Fibroblast of lung (primary cell): ENCODE measurements at regions not wholly inside any gene's neighbourhood (a gene's known extent, or its start where the extent isn't known, plus 50 kb on each side); places are given as distances from the start of the nearest gene placed in this dataset.

Experiments
- DNase-seq, 2 donors: peaks; one replicate each; pipeline versions ENCODE4 v3.0.0 to v3.0.0-alpha.2; 2010; ENCODE audit warnings: low read depth in 2 of 2
- H2AFZ ChIP-seq: 2 replicates; pipeline ENCODE4 v1.5.1; 2012; ENCODE audit warnings: low read length, control low read depth, inconsistent platforms
- H3K27ac ChIP-seq: 2 replicates; pipeline ENCODE4 v1.5.1; 2011; ENCODE audit warnings: low read length, control low read depth; ENCODE audit not compliant: insufficient read depth
- H3K27me3 ChIP-seq: 2 replicates; pipeline ENCODE4 v1.5.1; 2011; ENCODE audit warnings: mild to moderate bottlenecking, low read length; ENCODE audit not compliant: control insufficient read depth, insufficient read depth
- H3K36me3 ChIP-seq: 2 replicates; pipeline ENCODE4 v1.5.1; 2011; ENCODE audit warnings: low read length; ENCODE audit not compliant: control insufficient read depth, insufficient read depth
- H3K4me1 ChIP-seq: 2 replicates; pipeline ENCODE4 v1.5.1; 2011; ENCODE audit warnings: low read length; ENCODE audit not compliant: control insufficient read depth, insufficient read depth; ENCODE audit errors: extremely low read depth
- H3K4me2 ChIP-seq: 2 replicates; pipeline ENCODE4 v1.5.1; 2011; ENCODE audit warnings: low read length, control low read depth; ENCODE audit not compliant: insufficient read depth; ENCODE audit errors: extremely low read depth
- H3K4me3 ChIP-seq, 4 experiments: fragments of 200-600 bp in 1 of 4; sonication (generic) in 1 of 4; replicated peaks in 1 of 4; 2 replicates each; pipeline ENCODE4 v1.5.1; 2011 to 2016; ENCODE audit warnings: low read length in 4 of 4, low read depth in 3 of 4, mild to moderate bottlenecking in 3 of 4, control low read depth in 2 of 4, inconsistent platforms in 1 of 4, mixed read lengths in 1 of 4; ENCODE audit not compliant: insufficient read depth in 1 of 4; ENCODE audit errors: control extremely low read depth in 1 of 4
- H3K79me2 ChIP-seq: 2 replicates; pipeline ENCODE4 v1.5.1; 2012; ENCODE audit warnings: mild to moderate bottlenecking, low read length, inconsistent platforms; ENCODE audit not compliant: control insufficient read depth, insufficient read depth
- H3K9ac ChIP-seq: 2 replicates; pipeline ENCODE4 v1.5.1; 2011; ENCODE audit warnings: mild to moderate bottlenecking, low read length, control low read depth; ENCODE audit not compliant: insufficient read depth
- H3K9me3 ChIP-seq: 2 replicates; pipeline ENCODE4 v1.5.1; 2012; ENCODE audit warnings: low read depth, low read length; ENCODE audit not compliant: control insufficient read depth, insufficient read depth
- H4K20me1 ChIP-seq: 2 replicates; pipeline ENCODE4 v1.5.1; 2011; ENCODE audit warnings: low read length; ENCODE audit not compliant: control insufficient read depth, insufficient read depth; ENCODE audit errors: extremely low read depth
- CTCF ChIP-seq, 2 donors: IDR thresholded peaks in 1 of 2; conservative IDR thresholded peaks in 1 of 2; 1 replicate in 1 of 2; 2 replicates in 1 of 2; pipeline ENCODE4 v1.5.1; 2011 to 2012; ENCODE audit warnings: low read length in 2 of 2, control low read depth in 1 of 2, inconsistent platforms in 1 of 2, low read depth in 1 of 2, mild to moderate bottlenecking in 1 of 2
- EZH2 ChIP-seq: IDR thresholded peaks from 2 replicates; pipeline ENCODE4 v1.5.1; 2012; ENCODE audit warnings: low read length, control low read depth, mild to moderate bottlenecking; ENCODE audit errors: missing control alignments

- no peaks in the 10 kb centered on the region for H3K36me3 ChIP-seq
- H3K9ac ChIP-seq, result no peak overlapping the region
- TF ChIP-seq CTCF (conservative IDR thresholded peaks at IDR 0.05 in 1 of 2, IDR thresholded peaks at IDR 0.05 in 1 of 2; ENCODE audit: low read depth in 1 of 2, low read length in 2 of 2) (no peak), EZH2 (no peak)
- no peaks in the 10 kb centered on the region for H3K4me1 ChIP-seq
- no peaks in the 10 kb centered on the region for H3K9me3 ChIP-seq
- no peaks in the 10 kb centered on the region for H3K79me2 ChIP-seq
- no peak overlapping the region for H3K4me2 ChIP-seq
- no peak for DNase-seq
- no peak overlapping the region for H3K27ac ChIP-seq
- no peaks in the 10 kb centered on the region for H4K20me1 ChIP-seq
- H2AFZ ChIP-seq, result no peak overlapping the region
- H3K4me3 ChIP-seq, result no peak overlapping the region
- H3K27me3 ChIP-seq, result no peaks in the 10 kb centered on the region
Observed at GRCh38 chrX:39973810-39974209, 123.9 kb downstream of the BCOR start.

GRCh38 chrX:39974270-39974669 lies 123.5 kb downstream of the BCOR start:
- no peak for DNase-seq
- H3K9me3 ChIP-seq, result no peaks in the 10 kb centered on the region
- H3K9ac ChIP-seq, result no peak overlapping the region
- TF ChIP-seq EZH2 (no peak), CTCF (conservative IDR thresholded peaks at IDR 0.05 in 1 of 2, IDR thresholded peaks at IDR 0.05 in 1 of 2; ENCODE audit: low read depth in 1 of 2, low read length in 2 of 2) (no peak)
- H3K36me3 ChIP-seq, result no peaks in the 10 kb centered on the region
- H4K20me1 ChIP-seq, result no peaks in the 10 kb centered on the region
- no peak overlapping the region for H3K27ac ChIP-seq
- no peaks in the 10 kb centered on the region for H3K79me2 ChIP-seq
- H3K4me3 ChIP-seq, result no peak overlapping the region
- no peak overlapping the region for H3K4me2 ChIP-seq
- no peaks in the 10 kb centered on the region for H3K27me3 ChIP-seq
- no peak overlapping the region for H2AFZ ChIP-seq
- no peaks in the 10 kb centered on the region for H3K4me1 ChIP-seq

GRCh38 chrX:39975101-39975925 lies 122.4 kb downstream of the BCOR start:
- DNase-seq, result no peak
- H3K9ac ChIP-seq, result no peak overlapping the region
- no peak overlapping the region for H3K4me2 ChIP-seq
- H3K4me3 ChIP-seq, result no peak overlapping the region
- H2AFZ ChIP-seq, result no peak overlapping the region
- no peaks in the 10 kb centered on the region for H3K9me3 ChIP-seq
- H3K4me1 ChIP-seq, result no peaks in the 10 kb centered on the region
- no peaks in the 10 kb centered on the region for H4K20me1 ChIP-seq
- no peaks in the 10 kb centered on the region for H3K27me3 ChIP-seq
- H3K36me3 ChIP-seq, result no peaks in the 10 kb centered on the region
- no peak overlapping the region for H3K27ac ChIP-seq
- no peaks in the 10 kb centered on the region for H3K79me2 ChIP-seq
- TF ChIP-seq EZH2 (no peak), CTCF (conservative IDR thresholded peaks at IDR 0.05 in 1 of 2, IDR thresholded peaks at IDR 0.05 in 1 of 2; ENCODE audit: low read depth in 1 of 2, low read length in 2 of 2) (no peak)
